ENCODE measurements at regions not wholly inside any gene's neighbourhood (a gene's known extent, or its start where the extent isn't known, plus 50 kb on each side); places are given as distances from the start of the nearest gene placed in this dataset.

DNA sequence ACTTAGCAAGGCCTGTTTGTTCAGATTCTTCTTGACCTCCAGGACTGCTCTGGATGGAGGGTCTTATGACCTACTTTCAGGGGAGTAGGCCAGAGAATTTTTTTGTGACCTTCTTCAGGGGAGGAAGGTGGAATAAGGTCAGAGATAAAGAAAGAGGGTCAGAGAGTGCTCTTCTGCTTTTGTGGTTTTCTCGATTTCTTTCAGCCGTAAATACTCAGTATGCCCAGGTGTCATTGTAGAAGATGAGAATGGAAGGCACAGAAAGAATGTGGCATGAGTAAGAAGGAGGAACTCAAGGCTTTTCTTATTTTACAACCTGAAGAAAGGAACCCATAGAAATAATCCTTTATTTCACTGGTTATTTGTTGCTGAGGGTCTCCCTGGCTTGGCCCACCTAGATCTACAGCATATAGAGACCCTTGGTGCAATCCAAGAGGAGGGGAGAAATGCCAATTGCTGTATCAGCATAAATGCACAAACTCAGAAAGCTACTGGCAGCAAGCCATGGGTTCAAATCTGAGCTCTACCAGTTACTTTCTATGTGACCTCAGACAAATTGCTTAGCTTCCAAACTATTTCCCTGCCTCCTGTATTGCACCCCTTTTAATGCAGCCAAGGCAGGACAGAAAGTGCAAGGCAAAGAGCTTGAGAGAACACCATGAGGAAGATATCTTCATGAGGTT, 68.0 kb downstream of the OLIG3 start:
- Histone ChIP-seq H3K9me3 (no peaks in the 10 kb centered on the region), H3K36me3 (no peaks in the 10 kb centered on the region), H3K4me3 (no peak overlapping the region), H3K27me3 (replicated peaks in 1 of 7) (no peaks in the 10 kb centered on the region), H3K27ac (no peak overlapping the region), H3K4me1 (peaks cover 0 to 47% (median 18%) of the 10 kb centered on the region in 6 donors)
- DNase-seq, result no peak
- TF ChIP-seq POLR2A (IDR thresholded peaks at IDR 0.05), result no peak
- no peak for TF ChIP-seq POLR2AphosphoS5 (IDR thresholded peaks at IDR 0.05)
- TF ChIP-seq, protein P1, sequence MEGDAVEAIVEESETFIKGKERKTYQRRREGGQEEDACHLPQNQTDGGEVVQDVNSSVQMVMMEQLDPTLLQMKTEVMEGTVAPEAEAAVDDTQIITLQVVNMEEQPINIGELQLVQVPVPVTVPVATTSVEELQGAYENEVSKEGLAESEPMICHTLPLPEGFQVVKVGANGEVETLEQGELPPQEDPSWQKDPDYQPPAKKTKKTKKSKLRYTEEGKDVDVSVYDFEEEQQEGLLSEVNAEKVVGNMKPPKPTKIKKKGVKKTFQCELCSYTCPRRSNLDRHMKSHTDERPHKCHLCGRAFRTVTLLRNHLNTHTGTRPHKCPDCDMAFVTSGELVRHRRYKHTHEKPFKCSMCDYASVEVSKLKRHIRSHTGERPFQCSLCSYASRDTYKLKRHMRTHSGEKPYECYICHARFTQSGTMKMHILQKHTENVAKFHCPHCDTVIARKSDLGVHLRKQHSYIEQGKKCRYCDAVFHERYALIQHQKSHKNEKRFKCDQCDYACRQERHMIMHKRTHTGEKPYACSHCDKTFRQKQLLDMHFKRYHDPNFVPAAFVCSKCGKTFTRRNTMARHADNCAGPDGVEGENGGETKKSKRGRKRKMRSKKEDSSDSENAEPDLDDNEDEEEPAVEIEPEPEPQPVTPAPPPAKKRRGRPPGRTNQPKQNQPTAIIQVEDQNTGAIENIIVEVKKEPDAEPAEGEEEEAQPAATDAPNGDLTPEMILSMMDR (IDR thresholded peaks at IDR 0.05 in 8 of 11, conservative IDR thresholded peaks at IDR 0.05 in 3 of 11), result no peak
- 34 to 46% (median 37%) methylated on average over 2 of the region's 2 CpGs for WGBS, 5 donors
- intact Hi-C loops (cut with DNase I; ENCODE audit: low total_unique reads), result no loop called here

DNA sequence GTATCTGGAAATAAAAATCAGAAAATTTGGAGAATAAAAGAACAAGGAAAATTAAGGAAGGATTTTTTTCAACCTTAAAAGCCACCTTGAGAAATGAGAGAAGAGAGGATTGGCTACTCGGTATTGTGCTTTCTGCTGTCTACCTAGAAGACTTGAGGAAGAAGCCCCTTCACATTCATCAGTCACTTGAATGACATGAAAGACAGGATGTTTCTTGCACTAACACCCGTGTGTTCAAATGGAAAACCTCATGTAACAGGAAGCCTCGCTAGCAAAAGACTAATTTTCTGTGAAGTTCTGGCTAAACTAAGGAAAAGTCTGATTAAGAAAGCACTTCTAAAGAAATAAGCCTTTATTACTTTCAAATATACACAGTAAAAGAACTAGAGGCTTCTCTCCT, 69.9 kb downstream of the OLIG3 start:
- DNase-seq, result no peak
- no peak overlapping the region for H3K27ac ChIP-seq
- peaks cover 0 to 37% (median 12%) of the 10 kb centered on the region in 6 donors for H3K4me1 ChIP-seq
- intact Hi-C loops (cut with DNase I; ENCODE audit: low total_unique reads), result no loop called here
- WGBS, 5 donors, result 20 to 37% (median 32%) methylated on average over 3 of the region's 3 CpGs
- no peak overlapping the region for H3K4me3 ChIP-seq
- no peaks in the 10 kb centered on the region for H3K9me3 ChIP-seq
- H3K36me3 ChIP-seq, result no peaks in the 10 kb centered on the region
- TF ChIP-seq POLR2A (IDR thresholded peaks at IDR 0.05) (no peak), POLR2AphosphoS5 (IDR thresholded peaks at IDR 0.05) (no peak)
- TF ChIP-seq, protein P1 (IDR thresholded peaks at IDR 0.05 in 8 of 11, conservative IDR thresholded peaks at IDR 0.05 in 3 of 11), result no peak
- H3K27me3 ChIP-seq (replicated peaks in 1 of 7), result no peaks in the 10 kb centered on the region

DNA sequence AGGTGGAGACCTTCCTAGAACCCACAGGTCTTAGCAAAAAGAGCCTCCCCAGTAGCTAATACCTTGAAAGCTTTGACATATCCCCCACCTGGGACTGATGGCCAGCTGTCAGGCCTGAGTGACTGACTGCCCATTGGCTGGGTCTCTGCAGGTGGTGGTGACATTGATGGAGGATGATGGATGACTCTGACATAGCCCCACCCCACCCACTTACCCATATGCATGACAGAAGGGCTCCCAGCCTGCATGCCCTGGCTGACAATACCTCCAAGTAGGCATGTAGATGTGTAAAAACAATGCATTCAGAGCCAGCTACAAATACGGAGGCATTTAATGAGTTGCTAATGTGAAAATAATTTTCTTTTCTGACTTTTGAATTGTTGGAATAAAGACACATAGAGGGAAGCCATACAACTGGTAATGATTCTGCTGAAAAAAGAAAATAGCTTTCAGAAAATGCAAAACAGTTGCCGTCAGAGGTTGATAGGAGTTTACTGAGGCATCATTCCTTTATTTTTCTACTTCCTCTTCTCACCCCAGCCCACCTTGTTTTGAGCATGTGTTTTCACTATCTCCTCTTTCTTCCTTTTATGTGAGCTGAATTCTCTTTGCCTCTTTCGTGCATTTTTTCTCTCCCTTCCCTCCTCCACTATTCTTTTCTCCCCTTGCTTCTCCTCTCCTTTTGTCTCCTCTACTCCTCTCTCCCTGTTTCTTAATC, 70.6 kb downstream of the OLIG3 start:
- TF ChIP-seq POLR2AphosphoS5 (IDR thresholded peaks at IDR 0.05) (no peak), POLR2A (IDR thresholded peaks at IDR 0.05) (no peak)
- TF ChIP-seq, protein P1 (IDR thresholded peaks at IDR 0.05 in 8 of 11, conservative IDR thresholded peaks at IDR 0.05 in 3 of 11), result no peak
- Histone ChIP-seq H3K27ac (no peak overlapping the region), H3K4me3 (no peak overlapping the region), H3K9me3 (no peaks in the 10 kb centered on the region), H3K36me3 (no peaks in the 10 kb centered on the region), H3K4me1 (peaks cover 0 to 37% (median 12%) of the 10 kb centered on the region in 6 donors), H3K27me3 (replicated peaks in 1 of 7) (no peaks in the 10 kb centered on the region)
- intact Hi-C loops (cut with DNase I; ENCODE audit: low total_unique reads), result no loop called here
- DNase-seq, result no peak
- WGBS, 5 donors, result 48 to 68% (median 61%) methylated on average over 3 of the region's 3 CpGs

DNA sequence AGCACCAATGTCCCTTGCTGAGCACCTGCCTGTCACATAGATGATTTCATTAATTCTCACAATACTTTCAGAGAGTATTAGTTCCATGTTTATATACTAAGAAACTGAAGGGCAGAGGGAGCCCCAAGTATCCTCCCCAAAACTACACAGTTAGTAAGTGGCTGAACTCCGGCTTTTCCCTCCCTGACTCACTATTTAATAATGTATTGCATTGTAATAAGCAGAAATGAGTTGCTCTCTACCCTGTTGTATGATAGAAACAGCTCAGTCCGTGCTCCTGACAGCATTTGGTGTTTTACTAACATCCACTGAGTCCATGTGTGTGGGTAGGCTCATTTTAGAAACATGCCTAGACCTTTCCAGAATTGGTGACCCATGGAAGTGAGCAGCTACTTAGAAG, 76.8 kb downstream of the OLIG3 start:
- H3K36me3 ChIP-seq, result no peaks in the 10 kb centered on the region
- TF ChIP-seq, protein P1 (IDR thresholded peaks at IDR 0.05 in 8 of 11, conservative IDR thresholded peaks at IDR 0.05 in 3 of 11), result no peak
- TF ChIP-seq POLR2AphosphoS5 (IDR thresholded peaks at IDR 0.05) (no peak), POLR2A (IDR thresholded peaks at IDR 0.05) (no peak)
- WGBS, 5 donors, result 66 to 94% (median 80%) methylated on average over 2 of the region's 2 CpGs
- no peaks in the 10 kb centered on the region for H3K9me3 ChIP-seq
- intact Hi-C loops (cut with DNase I; ENCODE audit: low total_unique reads), result no loop called here
- no peak overlapping the region for H3K4me3 ChIP-seq
- peaks cover 0 to 22% (median 0%) of the 10 kb centered on the region in 7 donors for H3K27me3 ChIP-seq (replicated peaks in 1 of 7)
- DNase-seq, result no peak
- peaks cover 0 to 17% (median 8%) of the 10 kb centered on the region in 6 donors for H3K4me1 ChIP-seq
- no peak overlapping the region for H3K27ac ChIP-seq
